GM12878 (cell line): ENCODE measurements at regions not wholly inside any gene's neighbourhood (a gene's known extent, or its start where the extent isn't known, plus 50 kb on each side); places are given as distances from the start of the nearest gene placed in this dataset.

Experiments
- ATAC-seq: fragments of 200-7000 bp; cut with Tn5 transposase; 3 replicates; pipeline ENCODE4 v1.9.1; 2020; ENCODE audit warnings: mild to moderate bottlenecking, moderate library complexity
- BruUV-seq: library from RNA; stranded (reverse); fragments of 400-500 nt; replicated peaks from 2 replicates; lab custom pipeline; 2021; lab: Mats Ljungman, UMichigan
- CTCF ChIA-PET: fragments of 300-600 bp; sonication (Branson Sonifier 250); formaldehyde crosslinking; extraction: SDS; loops from one replicate; lab custom pipeline; 2021; ENCODE audit warnings: inconsistent platforms; lab: Yijun Ruan, JAX
- POLR2A ChIA-PET: fragments of 350-600 bp; formaldehyde crosslinking; extraction: SDS; loops from one replicate; lab custom pipeline; 2021; ENCODE audit warnings: inconsistent platforms; lab: Charles Lee
- RAD21 ChIA-PET: fragments of 300-600 bp; sonication (Branson Sonifier 250); formaldehyde crosslinking; loops from one replicate; lab custom pipeline; 2023; ENCODE audit warnings: antibody characterized with exemption; ENCODE audit not compliant: unreplicated experiment; lab: Charles Lee
- SMC1A ChIA-PET: fragments of 300-600 bp; sonication (Branson Sonifier 250); formaldehyde crosslinking; loops from one replicate; lab custom pipeline; 2023; ENCODE audit not compliant: unreplicated experiment, uncharacterized antibody; lab: Charles Lee
- DNase-seq: peaks from one replicate; pipeline ENCODE4 v3.0.0-alpha.2; 2011; ENCODE audit warnings: low read depth, low spot score
- FAIRE-seq: peaks from 3 replicates; lab custom pipeline; 2011; peaks lifted over from hg19 to GRCh38; lab: Jason Lieb, UNC
- H2AFZ ChIP-seq: 2 replicates; pipeline ENCODE4 v1.6.0; 2011; ENCODE audit warnings: low read depth, low read length, control low read depth; ENCODE audit not compliant: control insufficient read depth
- H3K27ac ChIP-seq: 2 replicates; pipeline ENCODE4 v1.5.1; 2011; ENCODE audit warnings: control low read depth; ENCODE audit not compliant: control insufficient read depth, insufficient read depth
- H3K27me3 ChIP-seq, 2 experiments: replicated peaks in 1 of 2; 2 replicates each; pipeline versions ENCODE4 v1.6.0 to v1.6.1; 2011; ENCODE audit warnings: low read length in 1 of 2; ENCODE audit not compliant: control insufficient read depth in 2 of 2, insufficient read depth in 2 of 2
- H3K36me3 ChIP-seq, 2 experiments: 2 replicates each; pipeline ENCODE4 v1.5.1; 2011; ENCODE audit warnings: low read length in 1 of 2; ENCODE audit not compliant: control insufficient read depth in 2 of 2, insufficient read depth in 2 of 2
- H3K4me1 ChIP-seq: 2 replicates; pipeline ENCODE4 v1.6.1; 2011; ENCODE audit warnings: mild to moderate bottlenecking, low read length, moderate library complexity, mixed read lengths; ENCODE audit not compliant: control insufficient read depth, insufficient read depth
- H3K4me2 ChIP-seq: 2 replicates; pipeline ENCODE4 v1.6.0; 2011; ENCODE audit warnings: control low read depth; ENCODE audit not compliant: control insufficient read depth, insufficient read depth
- H3K4me3 ChIP-seq: fragments of 200-600 bp; sonication (generic); 2 replicates; pipeline ENCODE4 v1.5.1; 2016
- H3K79me2 ChIP-seq: 2 replicates; pipeline ENCODE4 v1.6.0; 2011; ENCODE audit warnings: low read length; ENCODE audit not compliant: control insufficient read depth, insufficient read depth
- H3K9ac ChIP-seq: 2 replicates; pipeline ENCODE4 v1.8.0; 2011; ENCODE audit warnings: low read length, control low read depth, mixed read lengths; ENCODE audit not compliant: control insufficient read depth, insufficient read depth
- H3K9me3 ChIP-seq: replicated peaks from 3 replicates; pipeline ENCODE4 v1.5.1; 2011; ENCODE audit warnings: mild to moderate bottlenecking, low read length; ENCODE audit not compliant: control insufficient read depth, insufficient read depth
- H4K20me1 ChIP-seq: 2 replicates; pipeline ENCODE4 v1.6.0; 2011; ENCODE audit not compliant: control insufficient read depth, insufficient read depth
- BMI1 ChIP-seq: fragments of 450-650 bp; IDR thresholded peaks from 2 replicates; pipeline ENCODE4 v1.6.1; 2016; ENCODE audit warnings: mild to moderate bottlenecking, moderate library complexity, borderline replicate concordance
- BRCA1 ChIP-seq: IDR thresholded peaks from 2 replicates; pipeline ENCODE4 v1.6.1; 2011; ENCODE audit warnings: low read depth, low read length, improper control_type of control experiment
- CBFB ChIP-seq: IDR thresholded peaks from 2 replicates; pipeline ENCODE4 v1.6.1; 2016; ENCODE audit warnings: antibody characterized with exemption, low read depth
- CHD4 ChIP-seq: fragments of 200-600 bp; sonication (generic); IDR thresholded peaks from 2 replicates; pipeline ENCODE4 v1.6.1; 2016; ENCODE audit warnings: mild to moderate bottlenecking
- EGR1 ChIP-seq, 2 experiments: IDR thresholded peaks; 1 replicate in 1 of 2; 2 replicates in 1 of 2; pipeline ENCODE4 v1.6.1; 2011 to 2012; ENCODE audit warnings: low read depth in 2 of 2, low read length in 2 of 2, borderline replicate concordance in 1 of 2, mild to moderate bottlenecking in 1 of 2, moderate library complexity in 1 of 2
- EP300 ChIP-seq, 2 experiments: fragments of 150-350 bp in 1 of 2; IDR thresholded peaks; 2 replicates each; pipeline ENCODE4 v1.6.1; 2011 to 2012; ENCODE audit warnings: low read depth in 2 of 2, low read length in 2 of 2, borderline replicate concordance in 1 of 2, improper control_type of control experiment in 1 of 2, inconsistent platforms in 1 of 2; ENCODE audit not compliant: control insufficient read depth in 1 of 2
- GATAD2B ChIP-seq: fragments of 450-650 bp; conservative IDR thresholded peaks from 2 replicates; pipeline ENCODE4 v1.6.1; 2017; ENCODE audit warnings: low read depth, mild to moderate bottlenecking, moderate library complexity
- JUND ChIP-seq: IDR thresholded peaks from 2 replicates; pipeline ENCODE4 v1.6.1; 2012; ENCODE audit warnings: low read depth, mild to moderate bottlenecking, low read length, improper control_type of control experiment, moderate library complexity
- MEF2B ChIP-seq: fragments of 450-650 bp; IDR thresholded peaks from 2 replicates; pipeline ENCODE4 v1.6.1; 2018; ENCODE audit warnings: mild to moderate bottlenecking, moderate library complexity; ENCODE audit not compliant: partially characterized antibody, poor library complexity, severe bottlenecking
- POU2F2 ChIP-seq: IDR thresholded peaks from 3 replicates; pipeline ENCODE4 v1.6.1; 2011; ENCODE audit warnings: low read depth, mild to moderate bottlenecking, low read length, borderline replicate concordance
- RAD51 ChIP-seq: fragments of 450-650 bp; IDR thresholded peaks from 2 replicates; pipeline ENCODE4 v1.6.1; 2016; ENCODE audit warnings: moderate library complexity, mild to moderate bottlenecking, inconsistent platforms
- SUZ12 ChIP-seq: fragments of 200-600 bp; sonication (generic); IDR thresholded peaks from one replicate; pipeline ENCODE4 v1.6.1; 2018; ENCODE audit warnings: antibody characterized with exemption, mild to moderate bottlenecking; ENCODE audit not compliant: unreplicated experiment
- TAF1 ChIP-seq: IDR thresholded peaks from 2 replicates; pipeline ENCODE4 v1.6.1; 2011; ENCODE audit warnings: mild to moderate bottlenecking, low read depth, low read length, borderline replicate concordance
- TCF7 ChIP-seq: IDR thresholded peaks from 2 replicates; pipeline ENCODE4 v1.6.1; 2014; ENCODE audit warnings: antibody characterized with exemption, borderline replicate concordance
- WGBS: methylation state at CpG from one replicate; pipeline ENCODE4 v1.1.6; 2016; ENCODE audit warnings: low lambda C conversion rate; ENCODE audit not compliant: insufficient replicate concordance, insufficient coverage; ENCODE audit errors: missing lambda C conversion rate; 5-methylcytosine and 5-hydroxymethylcytosine counted together
- in situ Hi-C: fragments of 300-500 bp; cut with MboI; formaldehyde crosslinking; loops from 9 replicates; pipeline ENCODE4 v1.14.3; 2018; ENCODE audit warnings: mixed read lengths
- intact Hi-C: fragments of 100-400 bp; cut with micrococcal nuclease; formaldehyde crosslinking; loops from one replicate; pipeline ENCODE4 v1.14.2; 2022; ENCODE audit not compliant: unreplicated experiment
- TF ChIP-seq, protein P1 (sequence below): fragments of 450-650 bp; IDR thresholded peaks from 2 replicates; pipeline ENCODE4 v1.6.1; 2017; ENCODE audit warnings: antibody characterized with exemption, mild to moderate bottlenecking, moderate library complexity
- TF ChIP-seq, protein P2 (sequence below): IDR thresholded peaks from 2 replicates; pipeline ENCODE4 v1.6.1; 2011; ENCODE audit warnings: borderline replicate concordance, low read depth, mild to moderate bottlenecking, moderate library complexity, mixed read lengths, low read length; ENCODE audit not compliant: insufficient read depth; ENCODE audit errors: extremely low read length
- TF ChIP-seq, protein P3 (sequence below): fragments of 450-650 bp; IDR thresholded peaks from 2 replicates; pipeline ENCODE4 v1.6.1; 2014; ENCODE audit warnings: mild to moderate bottlenecking

DNA sequence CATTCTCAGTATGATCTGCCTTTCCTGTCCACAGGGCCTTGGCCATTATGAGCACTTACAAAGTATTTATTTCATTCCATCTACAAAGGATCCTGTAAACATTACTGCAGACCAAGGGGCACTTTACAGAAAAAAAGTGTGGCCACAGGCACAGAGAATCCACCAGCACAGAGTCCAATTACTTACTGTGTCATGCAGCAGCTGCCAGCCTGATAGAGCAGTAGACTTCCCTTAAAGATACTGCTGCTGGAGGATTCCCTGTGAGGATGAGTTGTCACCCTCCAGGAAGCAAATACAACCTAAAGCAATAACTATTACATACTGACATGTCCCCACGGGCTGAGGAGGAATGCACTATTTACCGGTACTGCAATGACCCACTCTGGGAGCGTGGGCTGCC is 97.1 kb upstream of the COG2 start:
- POLR2A ChIA-PET = no interaction called here
- CTCF ChIA-PET = no interaction called here

DNA sequence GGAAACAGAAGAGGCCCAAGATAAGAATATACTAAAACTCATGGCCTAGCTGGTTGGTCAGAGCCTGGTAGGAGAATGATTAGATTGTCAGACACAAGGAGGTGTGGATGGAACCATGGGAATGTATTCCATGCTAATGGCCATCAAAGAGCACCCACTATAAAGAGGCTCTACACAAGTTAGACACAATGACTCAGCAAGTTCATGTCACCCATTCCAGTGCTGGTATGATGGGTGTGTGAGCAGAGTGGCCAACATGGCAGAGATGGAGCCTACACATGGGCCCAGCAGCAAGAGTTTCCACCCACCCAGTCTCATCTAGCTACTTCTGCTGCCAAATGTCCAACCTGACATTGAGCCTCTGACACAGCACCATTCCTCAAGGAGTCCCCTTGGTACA is 97.5 kb upstream of the COG2 start:
- no peaks in the 10 kb centered on the region for H3K36me3 ChIP-seq
- BruUV-seq = no TSS peak
- DNase-seq (no peak), ATAC-seq (no peak), FAIRE-seq (no peak)
- in situ Hi-C loops = no loop called here
- no peak overlapping the region for H3K27ac ChIP-seq
- H3K9ac ChIP-seq = no peak overlapping the region
- no peaks in the 10 kb centered on the region for H4K20me1 ChIP-seq
- intact Hi-C loops = no loop called here
- SMC1A ChIA-PET = no interaction called here
- H3K27me3 ChIP-seq = no peaks in the 10 kb centered on the region
- no peaks in the 10 kb centered on the region for H3K4me1 ChIP-seq
- RAD21 ChIA-PET = no interaction called here
- H2AFZ ChIP-seq = no peak overlapping the region
- no peaks in the 10 kb centered on the region for H3K79me2 ChIP-seq
- POLR2A ChIA-PET = no interaction called here
- no peaks in the 10 kb centered on the region for H3K9me3 ChIP-seq
- H3K4me2 ChIP-seq = no peak overlapping the region
- no peak overlapping the region for H3K4me3 ChIP-seq
- CTCF ChIA-PET = no interaction called here
- no peak for TF ChIP-seq BMI1
- TF ChIP-seq EGR1 (IDR thresholded peaks at IDR 0.05; ENCODE audit: borderline replicate concordance in 1 of 2, low read depth in 2 of 2, low read length in 2 of 2) = no peak
- no peak for TF ChIP-seq JUND
- TF ChIP-seq, protein P1, sequence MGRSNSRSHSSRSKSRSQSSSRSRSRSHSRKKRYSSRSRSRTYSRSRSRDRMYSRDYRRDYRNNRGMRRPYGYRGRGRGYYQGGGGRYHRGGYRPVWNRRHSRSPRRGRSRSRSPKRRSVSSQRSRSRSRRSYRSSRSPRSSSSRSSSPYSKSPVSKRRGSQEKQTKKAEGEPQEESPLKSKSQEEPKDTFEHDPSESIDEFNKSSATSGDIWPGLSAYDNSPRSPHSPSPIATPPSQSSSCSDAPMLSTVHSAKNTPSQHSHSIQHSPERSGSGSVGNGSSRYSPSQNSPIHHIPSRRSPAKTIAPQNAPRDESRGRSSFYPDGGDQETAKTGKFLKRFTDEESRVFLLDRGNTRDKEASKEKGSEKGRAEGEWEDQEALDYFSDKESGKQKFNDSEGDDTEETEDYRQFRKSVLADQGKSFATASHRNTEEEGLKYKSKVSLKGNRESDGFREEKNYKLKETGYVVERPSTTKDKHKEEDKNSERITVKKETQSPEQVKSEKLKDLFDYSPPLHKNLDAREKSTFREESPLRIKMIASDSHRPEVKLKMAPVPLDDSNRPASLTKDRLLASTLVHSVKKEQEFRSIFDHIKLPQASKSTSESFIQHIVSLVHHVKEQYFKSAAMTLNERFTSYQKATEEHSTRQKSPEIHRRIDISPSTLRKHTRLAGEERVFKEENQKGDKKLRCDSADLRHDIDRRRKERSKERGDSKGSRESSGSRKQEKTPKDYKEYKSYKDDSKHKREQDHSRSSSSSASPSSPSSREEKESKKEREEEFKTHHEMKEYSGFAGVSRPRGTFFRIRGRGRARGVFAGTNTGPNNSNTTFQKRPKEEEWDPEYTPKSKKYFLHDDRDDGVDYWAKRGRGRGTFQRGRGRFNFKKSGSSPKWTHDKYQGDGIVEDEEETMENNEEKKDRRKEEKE = no peak
- no peak for TF ChIP-seq SUZ12
- TF ChIP-seq CHD4 = no peak
- TF ChIP-seq, protein P2, sequence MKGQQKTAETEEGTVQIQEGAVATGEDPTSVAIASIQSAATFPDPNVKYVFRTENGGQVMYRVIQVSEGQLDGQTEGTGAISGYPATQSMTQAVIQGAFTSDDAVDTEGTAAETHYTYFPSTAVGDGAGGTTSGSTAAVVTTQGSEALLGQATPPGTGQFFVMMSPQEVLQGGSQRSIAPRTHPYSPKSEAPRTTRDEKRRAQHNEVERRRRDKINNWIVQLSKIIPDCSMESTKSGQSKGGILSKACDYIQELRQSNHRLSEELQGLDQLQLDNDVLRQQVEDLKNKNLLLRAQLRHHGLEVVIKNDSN = no peak
- no peak for TF ChIP-seq GATAD2B
- no peak for TF ChIP-seq TAF1
- TF ChIP-seq, protein P3, sequence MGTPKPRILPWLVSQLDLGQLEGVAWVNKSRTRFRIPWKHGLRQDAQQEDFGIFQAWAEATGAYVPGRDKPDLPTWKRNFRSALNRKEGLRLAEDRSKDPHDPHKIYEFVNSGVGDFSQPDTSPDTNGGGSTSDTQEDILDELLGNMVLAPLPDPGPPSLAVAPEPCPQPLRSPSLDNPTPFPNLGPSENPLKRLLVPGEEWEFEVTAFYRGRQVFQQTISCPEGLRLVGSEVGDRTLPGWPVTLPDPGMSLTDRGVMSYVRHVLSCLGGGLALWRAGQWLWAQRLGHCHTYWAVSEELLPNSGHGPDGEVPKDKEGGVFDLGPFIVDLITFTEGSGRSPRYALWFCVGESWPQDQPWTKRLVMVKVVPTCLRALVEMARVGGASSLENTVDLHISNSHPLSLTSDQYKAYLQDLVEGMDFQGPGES = no peak

More for the DNA sequence above, 97.1 kb upstream of the COG2 start:
- TF ChIP-seq POU2F2 = no peak
- TF ChIP-seq TCF7 = no peak
- no peak for TF ChIP-seq RAD51
- no peak for TF ChIP-seq BRCA1
- TF ChIP-seq MEF2B = no peak
- TF ChIP-seq CBFB = no peak
- no peak for TF ChIP-seq EP300 (IDR thresholded peaks at IDR 0.05; ENCODE audit: borderline replicate concordance in 1 of 2, control insufficient read depth in 1 of 2, low read depth in 2 of 2, low read length in 2 of 2)
- TF ChIP-seq, all 136 proteins: peak for 0
- no peak overlapping the region for H3K9ac ChIP-seq
- H3K27ac ChIP-seq = no peak overlapping the region
- H3K27me3 ChIP-seq = no peaks in the 10 kb centered on the region
- H3K9me3 ChIP-seq = no peaks in the 10 kb centered on the region
- ChIA-PET SMC1A (no interaction called here), RAD21 (no interaction called here)
- no peaks in the 10 kb centered on the region for H3K4me1 ChIP-seq
- no peaks in the 10 kb centered on the region for H3K79me2 ChIP-seq
- H3K36me3 ChIP-seq = no peaks in the 10 kb centered on the region
- FAIRE-seq (no peak), DNase-seq (no peak), ATAC-seq (no peak)
- 31% methylated on average over 3 of the region's 3 CpGs for WGBS
- H4K20me1 ChIP-seq = no peaks in the 10 kb centered on the region
- no TSS peak for BruUV-seq
- in situ Hi-C loops (no loop called here), intact Hi-C loops (no loop called here)
- no peak overlapping the region for H2AFZ ChIP-seq
- no peak overlapping the region for H3K4me2 ChIP-seq
- H3K4me3 ChIP-seq = no peak overlapping the region
